ENCODE measurements at regions not wholly inside any gene's neighbourhood (a gene's known extent, or its start where the extent isn't known, plus 50 kb on each side); places are given as distances from the start of the nearest gene placed in this dataset.
A peak's percentile ranks its signal among the peaks of the same experiment; 100 is the strongest.
"Not testable (repeated sequence)": the region's sequence is repeated elsewhere in the genome, so short reads cannot be mapped to it uniquely, and the experiment has no call there.

DNA sequence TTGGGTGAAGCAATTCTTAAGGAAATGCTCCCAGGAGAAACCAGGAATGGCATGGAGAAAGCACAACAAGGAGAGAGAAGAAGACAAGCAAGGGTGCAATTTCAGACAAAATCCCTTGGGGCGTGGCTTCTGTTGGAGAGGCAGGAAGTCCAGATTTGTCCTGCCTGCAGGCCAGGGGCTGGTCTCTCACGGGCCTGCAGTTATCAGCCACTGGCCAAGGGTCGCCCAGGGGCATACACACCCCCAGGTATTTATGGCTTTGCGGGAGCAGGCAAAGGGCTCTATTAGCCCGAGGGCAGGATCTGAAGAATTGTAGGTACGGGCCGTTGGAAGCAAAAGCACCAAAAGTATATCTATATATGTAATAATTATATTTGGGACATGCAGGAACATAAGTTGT lies 87.7 kb downstream of the IYD start:
- no peak for DNase-seq

GRCh38 chr6:150456902-150457643 lies 88.3 kb downstream of the IYD start:
- DNase-seq = no peak

DNA sequence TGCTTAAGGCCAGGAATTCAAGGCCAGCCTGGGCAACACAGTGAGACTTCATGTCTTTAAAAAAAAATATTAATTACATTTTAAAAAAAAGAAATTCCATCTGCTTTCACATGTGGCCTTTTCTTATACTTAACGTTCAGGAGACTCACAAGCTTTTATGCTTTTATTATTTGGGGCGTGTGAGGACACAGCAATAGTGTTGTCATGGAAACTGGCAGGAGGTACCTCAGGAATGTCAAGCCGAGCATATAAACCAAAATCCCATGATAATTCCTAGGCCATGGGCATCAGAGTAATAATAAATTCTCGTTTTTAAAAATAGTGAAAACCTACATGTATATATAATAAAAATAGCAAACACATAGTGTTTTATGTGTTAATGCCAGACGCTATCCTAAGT lies 89.8 kb downstream of the IYD start:
- no peak for DNase-seq

DNA sequence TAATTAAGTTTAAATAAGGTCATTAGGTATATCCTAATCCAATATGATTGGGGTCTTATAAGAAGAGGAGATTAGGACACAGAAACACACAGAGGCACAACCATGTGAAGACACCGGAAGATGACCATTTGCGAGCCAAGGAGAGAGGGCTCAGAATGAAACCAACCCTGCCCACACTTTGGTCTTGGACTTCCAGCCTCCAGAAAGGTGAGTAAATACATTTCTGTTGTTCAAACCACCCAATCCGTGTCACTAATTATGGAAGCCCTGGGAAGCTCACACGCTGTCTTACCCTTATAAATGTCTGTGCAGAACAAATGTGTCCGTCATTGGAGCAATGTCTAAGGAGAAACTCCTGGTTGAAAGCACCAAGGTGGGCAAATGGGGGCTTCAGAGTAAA lies 95.0 kb downstream of the IYD start:
- no peak for DNase-seq

DNA sequence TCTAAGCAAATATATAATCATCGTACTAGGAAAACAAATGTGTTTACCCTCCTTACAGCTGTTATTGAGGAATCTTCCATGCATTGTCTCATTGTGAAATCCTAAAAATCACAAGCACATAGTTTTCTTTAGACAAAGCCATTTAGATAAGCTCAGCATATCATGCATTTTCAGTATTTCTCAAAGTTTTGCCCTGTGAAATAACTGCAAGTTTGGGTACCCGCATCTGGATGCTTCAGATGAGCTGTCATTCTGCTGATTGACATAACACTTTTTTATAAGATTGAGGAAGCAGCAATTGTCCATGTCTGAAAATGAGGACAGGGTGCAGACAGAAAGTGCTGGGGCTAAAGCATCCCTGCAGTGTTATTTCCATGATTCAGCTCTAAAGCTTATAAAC lies 96.2 kb downstream of the IYD start:
- DNase-seq = no peak

DNA sequence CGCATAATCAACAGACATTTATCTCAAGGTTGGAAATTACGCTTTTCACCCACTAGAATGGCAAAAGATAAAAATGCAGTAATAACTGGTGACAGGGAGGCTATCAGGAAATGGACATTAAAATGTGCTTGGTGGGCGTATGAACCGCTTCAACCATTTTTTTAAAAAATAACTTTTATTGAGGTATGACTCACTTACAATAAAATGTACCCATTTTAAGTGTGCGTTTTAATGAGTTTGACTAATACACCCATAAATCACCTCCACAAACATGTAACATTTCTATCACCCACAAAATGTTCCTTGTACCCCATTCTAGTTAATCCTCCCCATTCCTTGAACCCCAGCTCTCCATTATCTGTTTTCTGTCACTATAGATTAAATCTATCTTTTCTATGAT lies 96.8 kb downstream of the IYD start:
- DNase-seq = no peak

GRCh38 chr6:150466196-150466595 lies 97.4 kb downstream of the IYD start:
- DNase-seq = no peak

- no peak for DNase-seq
Observed at GRCh38 chr6:150470131-150470530, 101.3 kb downstream of the IYD start.

DNA sequence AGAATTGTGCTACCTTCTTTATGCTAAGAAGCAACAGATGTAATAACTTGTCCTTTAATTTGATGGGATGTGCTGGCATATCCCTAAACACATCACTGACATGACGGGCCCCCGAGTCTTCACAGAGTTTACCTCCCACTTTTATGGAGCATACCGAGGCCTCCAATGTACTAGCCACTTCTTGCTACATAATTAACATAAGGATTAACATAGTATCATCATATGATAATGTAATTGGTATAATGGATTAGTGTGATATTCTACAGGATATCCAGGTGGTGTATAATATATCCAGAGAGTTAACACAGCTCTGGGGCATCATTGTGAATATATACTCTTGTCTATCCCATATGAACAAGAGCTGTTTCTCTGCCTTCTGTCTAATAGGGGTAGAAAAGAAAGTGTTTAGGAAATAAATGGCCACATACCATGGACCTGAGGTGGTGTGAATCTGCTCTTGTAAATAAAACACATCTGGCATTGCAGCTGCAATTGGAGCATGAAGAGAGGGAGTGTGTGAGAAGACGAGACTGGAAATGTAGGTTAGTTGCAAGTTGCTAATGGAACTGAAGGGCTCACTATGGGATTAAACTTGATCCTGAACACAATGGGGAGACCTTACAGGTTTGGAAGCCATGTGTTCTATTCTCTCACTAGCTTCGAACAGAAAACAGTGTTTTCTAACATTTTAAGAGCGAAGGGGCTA lies 102.3 kb downstream of the IYD start:
- DNase-seq = no peak

- DNase-seq = no peak
Observed at GRCh38 chr6:150478656-150479545, 110.1 kb downstream of the IYD start.

- DNase-seq = no peak
Observed at GRCh38 chr6:150482883-150483409, 114.1 kb downstream of the IYD start.

DNA sequence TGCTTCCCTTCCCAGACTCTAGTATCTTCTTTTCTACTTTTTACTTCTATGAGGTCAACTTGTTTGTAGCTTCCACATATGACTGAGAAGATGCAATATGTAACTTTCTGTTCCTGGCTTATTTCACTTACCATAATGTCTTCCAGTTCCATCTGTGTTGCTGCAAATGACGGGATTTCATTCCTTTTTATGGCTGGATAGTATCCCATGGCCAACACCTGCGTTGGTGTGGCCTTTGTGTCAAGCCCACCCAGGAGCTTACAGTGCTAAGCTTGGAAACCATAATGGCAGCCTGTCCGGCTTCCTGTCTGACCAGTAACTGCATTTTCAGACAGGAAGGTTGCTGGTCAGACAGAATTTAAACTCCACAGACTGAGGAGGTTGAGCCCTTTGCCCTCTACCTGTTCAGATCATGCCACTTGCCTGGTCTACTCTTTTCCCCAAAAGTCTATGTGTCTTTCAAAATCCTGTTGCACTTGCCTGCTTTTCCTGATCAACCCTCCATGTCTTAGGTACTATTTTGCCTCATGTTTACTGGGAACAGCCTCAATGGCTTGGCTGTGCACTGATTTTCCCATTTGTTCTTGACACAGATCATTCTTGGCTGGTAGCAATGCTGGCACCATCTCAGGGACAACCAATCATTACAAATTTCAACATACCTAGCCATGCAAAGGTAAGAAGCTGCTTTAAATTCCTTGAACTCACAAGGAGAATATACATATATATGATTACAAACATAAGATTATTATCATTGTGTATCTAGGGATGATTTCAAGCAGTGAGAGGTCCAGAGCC lies 114.3 kb upstream of the PLEKHG1 start:
- no peak for DNase-seq

- DNase-seq = no peak
Observed at GRCh38 chr6:150486048-150486447, 113.6 kb upstream of the PLEKHG1 start.

DNA sequence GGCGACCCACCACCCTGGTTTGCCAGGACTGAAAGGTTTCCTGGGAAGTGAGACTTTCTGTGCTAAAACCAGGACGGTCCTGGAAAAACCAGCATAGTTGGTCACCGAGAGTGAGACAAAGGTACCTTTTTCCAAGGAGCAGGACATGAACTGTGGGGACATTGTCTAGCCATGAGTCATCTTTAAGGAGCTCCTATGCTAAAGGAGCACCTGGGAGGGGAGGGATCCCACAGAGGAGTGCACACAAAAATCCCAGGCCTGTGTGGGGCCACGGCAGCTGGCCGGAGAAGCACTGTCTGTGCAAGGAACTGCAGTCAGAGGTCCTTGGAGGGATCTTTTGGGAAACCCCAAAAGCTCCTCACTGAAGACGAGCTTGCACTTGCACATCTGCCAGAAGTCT lies 109.1 kb upstream of the PLEKHG1 start:
- no peak for DNase-seq

GRCh38 chr6:150491131-150491810 lies 108.4 kb upstream of the PLEKHG1 start:
- DNase-seq = no peak

- DNase-seq = no peak
Observed at GRCh38 chr6:150491811-150492172, 107.9 kb upstream of the PLEKHG1 start.

DNA sequence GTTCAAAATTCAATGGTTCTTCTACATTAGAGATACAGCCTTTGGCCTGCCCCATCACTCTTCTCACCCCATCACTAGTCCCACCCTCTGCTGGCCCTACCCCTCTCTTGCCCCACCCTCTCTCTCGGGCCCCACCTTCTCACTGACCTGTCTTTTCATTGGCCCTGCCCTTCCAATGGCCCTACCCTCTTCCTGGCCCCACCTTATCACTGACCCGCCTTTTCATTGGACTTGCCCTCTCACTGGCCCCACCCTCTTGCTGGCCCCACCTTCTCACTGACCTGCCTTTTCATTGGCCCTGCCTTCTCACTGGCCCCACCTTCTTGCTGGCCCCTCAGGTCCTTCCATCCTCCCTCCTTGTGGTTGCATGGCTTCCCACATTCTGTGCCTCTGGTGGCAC lies 107.2 kb upstream of the PLEKHG1 start:
- peak; percentile 8 for DNase-seq

DNA sequence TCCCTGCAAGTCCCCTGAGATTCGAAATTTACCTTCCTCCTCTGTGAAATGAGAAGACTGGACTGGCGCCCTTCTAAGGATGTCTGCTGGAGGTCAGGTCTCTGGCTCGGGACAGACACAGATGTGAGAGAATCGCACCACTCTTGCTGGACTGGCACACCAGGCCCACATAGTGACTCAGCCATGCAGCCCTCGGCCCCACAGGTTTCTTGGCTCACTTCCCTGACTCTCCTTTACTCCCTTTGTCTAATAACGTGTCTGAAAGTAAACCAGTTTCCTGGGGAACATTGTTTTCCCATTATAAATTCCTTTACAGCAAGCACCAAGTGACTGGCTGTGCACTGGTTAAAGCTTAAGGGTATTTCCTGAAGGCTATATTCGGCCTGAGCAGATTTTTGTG lies 106.7 kb upstream of the PLEKHG1 start:
- DNase-seq = no peak

DNA sequence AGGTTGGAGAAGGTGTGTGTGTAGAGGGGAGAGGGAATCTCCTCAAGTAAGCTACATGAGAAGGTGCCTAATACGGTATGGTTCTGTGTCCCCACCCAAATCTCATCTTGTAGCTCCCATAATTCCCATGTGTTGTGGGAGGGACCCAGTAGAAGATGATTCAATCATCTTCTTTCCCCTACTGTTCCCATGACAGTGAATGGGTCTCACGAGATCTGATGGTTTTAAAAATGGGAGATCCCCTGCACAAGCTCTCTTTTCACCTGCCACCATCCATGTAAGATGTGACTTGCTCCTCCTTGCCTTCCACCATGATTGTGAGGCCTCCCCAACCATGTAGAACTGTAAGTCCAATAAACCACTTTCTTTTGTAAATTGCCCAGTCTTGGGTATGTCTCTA lies 106.1 kb upstream of the PLEKHG1 start:
- not testable (repeated sequence) for DNase-seq

- no peak for DNase-seq
Observed at GRCh38 chr6:150494241-150494640, 105.4 kb upstream of the PLEKHG1 start.

GRCh38 chr6:150495126-150495525 lies 104.6 kb upstream of the PLEKHG1 start:
- DNase-seq = no peak

DNA sequence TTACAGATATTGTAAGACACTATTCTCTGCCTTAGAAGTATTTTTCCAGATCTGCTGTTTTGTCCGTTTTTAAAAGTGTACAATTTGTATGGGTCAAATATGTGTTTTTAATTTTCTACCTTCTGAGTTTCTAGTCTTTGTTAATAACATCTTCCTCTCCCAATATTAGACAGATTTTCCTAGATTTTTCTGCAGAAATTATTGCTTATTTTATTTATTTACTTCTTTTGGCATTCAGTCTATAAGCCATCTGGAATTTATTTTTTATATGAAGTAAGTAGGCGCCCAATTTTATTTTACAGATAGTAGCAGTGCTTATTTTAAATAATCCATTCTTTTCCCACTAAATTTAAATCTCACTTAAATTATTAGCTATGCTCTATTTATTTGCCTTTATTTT lies 103.1 kb upstream of the PLEKHG1 start:
- DNase-seq = no peak

All from RPMI8226 (cell line).